Activated gamma-delta T cell treated with Interleukin-2 at 50 U/mL for 16 hours (primary cell): ENCODE measurements at regions not wholly inside any gene's neighbourhood (a gene's known extent, or its start where the extent isn't known, plus 50 kb on each side); places are given as distances from the start of the nearest gene placed in this dataset.
"Not testable (repeated sequence)": the region's sequence is repeated elsewhere in the genome, so short reads cannot be mapped to it uniquely, and the experiment has no call there.

Source experiments
- DNase-seq: peaks from one replicate; pipeline ENCODE4 v3.0.0-alpha.2; 2020

GRCh38 chr10:2618690-2619089 lies 448.7 kb upstream of the PFKP start:
- DNase-seq: no peak

DNA sequence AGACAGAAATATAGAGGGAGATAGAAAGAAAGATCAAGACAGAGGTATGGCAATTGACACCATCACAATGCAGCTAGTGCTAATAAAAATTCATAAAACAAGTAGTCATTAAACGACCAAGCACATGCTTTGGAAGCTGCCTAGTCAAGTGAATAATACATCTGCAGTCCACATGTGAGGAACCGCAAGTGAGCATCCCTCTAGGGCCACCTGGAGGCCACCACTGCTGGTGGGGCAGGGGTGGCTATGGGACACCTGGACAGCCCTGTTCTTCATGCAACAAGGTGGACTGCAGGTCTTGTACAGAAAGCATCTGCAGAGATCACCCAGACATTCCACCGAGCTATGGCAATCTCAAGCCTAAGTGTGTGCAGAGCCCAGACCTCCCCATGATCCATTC lies 451.1 kb upstream of the PFKP start:
- no peak for DNase-seq

GRCh38 chr10:2611603-2612002 lies 455.7 kb upstream of the PFKP start:
- no peak for DNase-seq

DNA sequence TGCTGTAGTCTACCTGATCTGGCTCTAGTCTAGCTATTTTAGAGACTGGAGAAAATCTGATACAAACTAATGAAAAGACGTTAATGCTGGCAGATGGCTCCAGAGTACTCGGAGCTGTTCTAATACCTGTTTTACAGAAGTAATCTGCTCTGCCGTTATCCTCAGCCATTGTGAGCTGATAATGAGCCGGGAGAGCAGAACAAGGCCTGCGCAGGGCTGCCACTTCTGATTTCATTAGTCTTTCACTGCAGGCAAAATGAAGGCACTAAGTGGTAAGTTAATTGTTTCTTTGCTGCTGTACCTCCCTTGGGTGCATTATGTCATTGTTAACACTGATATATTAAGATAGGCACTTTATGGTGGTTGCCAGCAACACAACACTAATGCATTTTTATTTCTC lies 456.4 kb upstream of the PFKP start:
- no peak for DNase-seq

- DNase-seq: no peak
Observed at GRCh38 chr10:2604891-2605290, 462.5 kb upstream of the PFKP start.

DNA sequence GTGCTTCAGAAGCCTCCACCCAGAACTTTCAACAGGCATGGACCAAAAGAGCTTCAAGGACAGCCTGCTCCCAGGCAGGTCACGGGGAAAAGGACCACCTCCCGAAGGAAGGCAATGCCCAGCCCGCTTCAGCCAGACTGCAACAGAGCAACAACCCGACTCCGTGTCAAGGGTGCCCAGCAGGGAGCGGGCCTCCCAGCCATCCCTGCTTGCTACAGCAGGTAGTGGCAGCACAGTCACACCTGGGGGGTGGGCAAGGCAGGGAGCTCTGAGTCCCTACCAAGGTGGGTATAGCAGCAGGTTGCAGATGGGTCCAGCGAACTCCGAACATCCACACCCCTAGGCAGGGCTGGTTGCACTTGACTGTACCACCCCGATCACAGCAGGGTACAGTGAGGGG lies 467.8 kb upstream of the PFKP start:
- DNase-seq: no peak

- DNase-seq: no peak
Observed at GRCh38 chr10:2592360-2593160, 474.8 kb upstream of the PFKP start.

DNA sequence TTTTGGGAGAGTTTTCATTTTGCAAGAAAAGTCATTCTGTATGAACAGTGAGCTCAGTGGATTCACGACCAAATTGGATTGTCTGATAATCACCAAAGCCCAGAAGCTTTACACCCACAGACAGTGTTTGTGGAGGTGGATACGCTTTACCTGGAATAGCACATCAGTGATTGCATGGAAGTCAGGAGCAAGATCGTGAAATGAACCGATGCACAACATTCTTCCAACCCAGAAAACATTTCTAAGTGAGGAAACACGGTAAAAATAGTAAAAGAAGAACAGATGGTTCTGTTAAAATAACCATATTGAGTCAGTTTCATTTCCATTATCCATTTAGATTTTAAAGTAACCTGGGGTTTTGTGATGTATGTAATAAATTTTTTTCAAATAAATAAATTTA lies 478.2 kb upstream of the PFKP start:
- DNase-seq: no peak

GRCh38 chr10:2584385-2584784 lies 483.0 kb upstream of the PFKP start:
- no peak for DNase-seq

DNA sequence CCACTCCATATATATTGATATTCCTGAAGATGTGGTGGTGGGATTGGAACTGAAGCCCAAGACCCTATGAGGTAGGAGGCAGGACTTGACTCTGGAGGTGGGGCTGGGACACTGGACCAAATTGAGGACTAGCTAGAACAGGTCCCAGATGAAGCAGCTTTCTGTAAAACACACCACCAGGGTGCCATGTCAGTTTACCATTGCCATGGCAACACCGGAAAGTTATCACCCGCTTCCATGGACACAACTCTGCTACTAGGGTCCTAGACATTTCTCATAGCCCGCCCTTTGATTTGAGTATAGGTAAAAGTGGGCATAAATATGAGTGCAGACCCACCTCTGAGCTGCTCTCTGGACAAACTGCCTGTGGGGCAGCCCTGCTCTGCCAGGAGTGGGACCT lies 490.5 kb upstream of the PFKP start:
- DNase-seq: no peak

DNA sequence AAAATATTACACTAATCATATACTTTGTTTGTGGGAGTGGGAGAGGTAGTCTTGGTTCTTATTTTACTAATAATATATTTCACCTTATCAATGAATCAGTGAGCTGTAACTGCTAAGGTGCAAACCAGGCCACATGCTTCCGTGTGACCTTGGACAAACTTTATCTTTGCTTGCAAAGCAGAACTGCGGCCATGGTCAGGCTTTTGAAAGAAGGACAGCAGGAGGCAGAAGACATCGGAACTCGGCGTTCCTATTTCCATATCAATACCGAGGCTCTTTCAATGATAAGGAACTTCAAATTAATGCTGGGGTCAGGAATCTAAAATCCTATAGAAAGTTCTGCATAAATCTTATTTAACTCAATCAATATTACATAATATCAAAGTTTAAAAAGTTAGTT lies 491.9 kb upstream of the PFKP start:
- no peak for DNase-seq

DNA sequence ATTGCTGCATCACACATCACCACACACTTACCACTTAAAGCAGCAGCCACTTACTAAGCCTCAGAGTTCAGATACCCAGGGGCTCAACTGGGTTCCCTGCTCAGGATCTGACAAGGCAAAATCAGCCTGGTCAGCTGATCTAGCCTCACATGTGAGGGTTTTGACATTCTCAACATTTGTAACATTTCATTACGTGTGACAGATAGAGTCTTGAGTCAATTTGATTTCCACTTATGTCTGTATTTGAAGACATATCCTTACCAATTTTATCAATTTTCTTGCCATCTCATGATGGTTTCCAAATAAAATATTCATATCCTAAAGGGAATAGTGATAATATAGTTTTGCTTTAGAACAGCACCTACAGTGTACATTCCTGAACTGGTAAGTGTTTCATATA lies 494.7 kb upstream of the PFKP start:
- DNase-seq: no peak

DNA sequence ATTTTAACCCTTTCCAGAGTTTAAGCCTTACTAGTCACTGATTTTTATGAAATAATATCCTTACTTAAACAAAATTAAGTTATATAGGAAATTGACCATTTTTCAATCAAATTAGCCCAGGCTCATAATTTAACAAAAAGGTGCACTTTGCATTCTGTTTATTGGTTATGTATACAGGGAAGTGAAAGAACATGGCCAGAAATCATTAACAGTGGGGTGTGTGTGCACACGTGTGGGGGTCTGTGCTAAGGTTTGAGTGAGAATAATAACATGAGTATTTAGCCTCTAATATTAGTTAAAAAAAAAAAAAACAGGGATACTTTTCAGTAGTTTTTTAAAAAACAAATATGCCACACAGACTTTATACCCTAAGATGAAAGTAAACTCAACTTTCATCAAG lies 510.5 kb upstream of the PFKP start:
- DNase-seq: no peak

GRCh38 chr10:2548071-2548470 lies 519.3 kb upstream of the PFKP start:
- no peak for DNase-seq

- no peak for DNase-seq
Observed at GRCh38 chr10:2547606-2548005, 519.7 kb upstream of the PFKP start.

DNA sequence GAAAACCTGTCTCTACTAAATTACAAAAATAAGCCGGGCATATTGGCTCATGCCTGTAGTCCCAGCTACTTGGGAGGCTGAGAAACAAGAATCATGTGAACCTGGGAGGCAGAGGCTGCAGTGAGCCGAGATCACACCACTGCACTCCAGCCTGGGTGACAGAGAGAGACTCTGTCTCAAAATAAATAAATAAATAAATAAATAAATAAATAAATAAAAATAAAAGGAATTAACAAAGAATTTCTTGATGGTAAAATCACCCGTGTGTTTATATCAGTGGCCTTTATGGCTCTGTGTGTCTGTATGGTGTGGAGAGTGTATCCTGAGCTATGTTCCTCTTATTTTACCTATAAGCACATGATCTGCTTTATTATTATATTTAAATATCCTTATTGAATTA lies 520.5 kb upstream of the PFKP start:
- DNase-seq: not testable (repeated sequence)

DNA sequence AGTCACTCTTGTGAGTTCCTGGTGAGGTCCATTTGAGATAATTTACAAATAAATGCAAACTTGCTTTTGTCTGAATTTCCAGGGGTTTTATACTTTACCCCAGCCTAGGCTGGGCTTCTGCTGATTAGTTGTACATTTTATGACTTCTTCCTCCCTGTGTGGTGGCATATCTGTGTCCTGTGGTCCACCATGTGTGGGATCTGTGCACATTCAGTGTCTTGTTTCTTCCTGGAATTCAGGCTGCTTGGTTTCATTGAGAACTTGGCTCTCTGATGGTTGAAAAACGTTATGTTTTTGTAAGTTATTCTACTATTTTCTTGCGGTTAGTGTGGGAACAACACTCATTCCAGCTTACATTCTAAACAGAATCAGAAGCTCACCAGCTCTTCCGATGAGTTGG lies 523.4 kb upstream of the PFKP start:
- no peak for DNase-seq

GRCh38 chr10:2543142-2543886 lies 524.0 kb upstream of the PFKP start:
- no peak for DNase-seq

- no peak for DNase-seq
Observed at GRCh38 chr10:2541176-2541575, 526.2 kb upstream of the PFKP start.

GRCh38 chr10:2529945-2530344 lies 537.4 kb upstream of the PFKP start:
- DNase-seq: no peak

GRCh38 chr10:2525781-2526180 lies 541.6 kb upstream of the PFKP start:
- DNase-seq: no peak

DNA sequence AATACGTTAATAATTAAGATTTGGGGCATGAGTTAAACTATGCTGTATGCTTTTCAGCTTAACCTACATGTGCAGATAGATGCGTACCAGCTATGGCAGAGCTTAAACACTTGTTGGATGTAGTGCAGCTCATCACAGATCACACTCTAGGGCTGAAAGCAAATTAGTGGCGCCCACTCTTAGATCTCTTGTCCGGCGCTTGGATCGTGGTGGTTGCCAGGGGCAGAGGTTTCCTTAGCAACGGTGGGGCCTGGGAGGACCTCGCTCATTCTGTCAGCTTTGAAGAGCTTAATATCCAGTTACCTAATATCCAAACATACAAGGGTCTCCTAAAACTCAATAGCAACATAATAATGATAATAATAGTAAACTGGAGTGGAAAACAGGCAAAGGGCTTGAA lies 548.2 kb upstream of the PFKP start:
- no peak for DNase-seq

DNA sequence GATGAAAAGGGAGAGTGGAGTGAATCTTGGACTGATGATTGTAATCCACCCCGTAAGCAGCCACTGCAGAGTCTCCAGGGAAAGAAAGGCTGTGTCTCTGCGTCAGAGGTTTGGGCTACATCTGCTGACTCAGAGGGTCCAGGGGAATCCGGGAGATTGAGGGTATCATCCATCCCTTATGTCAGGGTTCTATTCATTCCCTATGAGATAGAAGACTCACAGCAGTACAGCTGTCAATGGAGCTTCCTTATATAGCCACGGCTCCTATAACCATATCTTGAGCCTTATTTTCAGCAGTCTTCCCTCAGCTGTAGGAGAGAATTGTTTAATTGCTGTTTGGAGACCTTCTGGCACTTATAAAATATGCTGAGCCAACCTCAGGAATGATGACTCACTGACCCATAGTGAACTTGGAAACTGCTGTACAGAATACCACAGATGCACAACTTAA lies 558.2 kb upstream of the PFKP start:
- no peak for DNase-seq

DNA sequence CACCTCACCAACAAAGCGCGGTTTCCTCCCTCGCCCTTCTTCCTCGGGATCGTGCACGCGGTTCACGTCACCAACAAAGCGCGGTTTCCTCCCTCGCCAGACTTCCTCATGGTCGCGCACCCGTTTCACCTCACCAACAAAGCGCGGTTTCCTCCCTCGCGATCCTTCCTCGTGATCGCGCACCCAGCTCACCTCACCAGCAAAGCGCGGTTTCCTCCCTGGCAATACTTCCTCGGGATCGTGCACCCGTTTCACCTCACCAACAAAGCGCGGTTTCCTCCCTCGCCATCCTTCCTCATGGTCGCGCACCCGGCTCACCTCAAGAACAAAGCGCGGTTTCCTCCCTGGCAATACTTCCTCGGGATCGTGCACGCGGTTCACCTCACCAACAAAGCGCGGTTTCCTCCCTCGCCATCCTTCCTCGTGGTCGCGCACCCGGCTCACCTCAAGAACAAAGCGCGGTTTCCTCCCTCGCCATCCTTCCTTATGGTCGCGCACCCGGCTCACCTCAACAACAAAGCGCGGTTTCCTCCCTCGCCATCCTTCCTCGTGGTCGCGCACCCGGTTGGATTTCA lies 565.9 kb upstream of the PFKP start:
- DNase-seq: not testable (repeated sequence)
